GM12874 (cell line): ENCODE measurements at regions not wholly inside any gene's neighbourhood (a gene's known extent, or its start where the extent isn't known, plus 50 kb on each side); places are given as distances from the start of the nearest gene placed in this dataset.

ENCODE experiments used
- CTCF ChIP-seq: IDR thresholded peaks from 2 replicates; pipeline ENCODE4 v1.5.1; 2011; ENCODE audit warnings: low read depth, mild to moderate bottlenecking, control low read depth, low read length, moderate library complexity; ENCODE audit not compliant: insufficient read depth

- TF ChIP-seq CTCF: no peak
Observed at GRCh38 chrX:9388450-9388849, 76.4 kb upstream of the TBL1X start.

GRCh38 chrX:9390121-9390520, 74.7 kb upstream of the TBL1X start:
- TF ChIP-seq CTCF: no peak

DNA sequence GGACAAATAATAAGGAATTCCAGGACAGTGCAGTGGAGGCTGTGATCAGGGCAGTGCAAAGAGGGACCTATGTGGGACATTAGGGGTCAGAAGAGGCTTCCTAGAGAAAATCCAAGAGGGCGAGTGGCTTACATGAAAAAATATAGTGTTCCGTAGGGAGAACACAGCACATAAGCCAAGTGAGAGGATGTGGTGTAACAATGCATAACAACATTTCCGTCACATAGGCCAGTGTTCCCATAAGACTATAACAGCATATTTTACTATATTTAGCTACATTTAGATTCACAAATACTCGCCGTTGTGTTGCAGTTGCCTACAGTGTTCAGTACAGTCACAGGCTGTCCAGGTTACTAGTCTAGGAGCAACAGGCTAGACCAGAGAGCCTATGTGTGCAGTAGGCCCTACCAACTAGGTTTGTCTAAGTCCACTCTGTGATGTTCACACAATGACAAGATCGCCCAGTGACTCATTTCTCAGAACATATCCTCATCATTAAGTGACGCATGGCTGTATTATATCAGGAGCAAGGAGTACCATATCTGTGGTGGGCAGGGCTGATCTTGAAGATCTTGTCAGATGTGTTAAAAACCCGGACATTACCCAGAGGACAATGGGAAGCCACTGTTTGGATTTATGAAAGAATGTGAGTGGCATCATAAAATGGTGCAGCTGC, 74.0 kb upstream of the TBL1X start:
- TF ChIP-seq CTCF: no peak

DNA sequence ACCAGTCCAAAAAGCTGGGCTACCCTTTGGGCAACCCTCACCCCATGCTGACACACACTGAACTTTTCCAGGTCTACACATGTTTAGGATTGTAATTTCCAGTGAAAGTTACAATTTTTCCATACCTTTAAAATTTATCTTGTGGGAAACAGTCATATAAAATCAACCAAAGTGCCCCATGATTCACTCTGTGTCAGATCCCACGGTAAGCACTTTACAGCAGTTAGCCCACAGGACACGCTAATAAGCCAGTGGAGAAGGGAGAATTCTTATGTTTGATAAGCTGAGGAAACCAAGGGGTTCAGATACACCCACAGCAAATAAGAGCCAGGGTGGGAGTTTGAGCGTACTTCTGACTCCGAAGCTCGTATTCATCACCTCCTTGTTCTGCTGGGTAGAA, 72.4 kb upstream of the TBL1X start:
- TF ChIP-seq CTCF: no peak

- no peak for TF ChIP-seq CTCF
Observed at GRCh38 chrX:9393571-9393970, 71.3 kb upstream of the TBL1X start.

GRCh38 chrX:9394212-9394611, 70.6 kb upstream of the TBL1X start:
- no peak for TF ChIP-seq CTCF

DNA sequence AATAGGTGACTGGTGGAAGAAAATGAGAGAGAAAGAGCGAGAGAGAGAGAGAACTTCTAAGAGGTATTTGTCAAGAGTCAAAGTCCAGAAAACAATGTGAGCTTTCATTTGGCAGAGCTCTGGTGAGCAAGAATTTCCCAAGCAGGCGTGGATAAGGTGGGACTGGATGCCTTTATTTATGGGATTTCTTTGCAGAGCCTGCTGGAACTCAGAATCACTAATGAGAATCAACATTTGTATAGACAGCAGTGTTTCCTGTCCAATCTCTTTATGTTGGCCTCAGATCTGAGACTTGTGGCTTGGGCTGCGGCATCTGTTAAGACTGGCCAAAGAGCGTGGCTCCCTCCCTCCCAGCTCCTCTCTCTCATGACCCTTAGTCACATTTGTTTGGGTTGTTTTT, 67.9 kb upstream of the TBL1X start:
- no peak for TF ChIP-seq CTCF
